ENCODE measurements at regions not wholly inside any gene's neighbourhood (a gene's known extent, or its start where the extent isn't known, plus 50 kb on each side); places are given as distances from the start of the nearest gene placed in this dataset.
"Not testable (repeated sequence)": the region's sequence is repeated elsewhere in the genome, so short reads cannot be mapped to it uniquely, and the experiment has no call there.

DNA sequence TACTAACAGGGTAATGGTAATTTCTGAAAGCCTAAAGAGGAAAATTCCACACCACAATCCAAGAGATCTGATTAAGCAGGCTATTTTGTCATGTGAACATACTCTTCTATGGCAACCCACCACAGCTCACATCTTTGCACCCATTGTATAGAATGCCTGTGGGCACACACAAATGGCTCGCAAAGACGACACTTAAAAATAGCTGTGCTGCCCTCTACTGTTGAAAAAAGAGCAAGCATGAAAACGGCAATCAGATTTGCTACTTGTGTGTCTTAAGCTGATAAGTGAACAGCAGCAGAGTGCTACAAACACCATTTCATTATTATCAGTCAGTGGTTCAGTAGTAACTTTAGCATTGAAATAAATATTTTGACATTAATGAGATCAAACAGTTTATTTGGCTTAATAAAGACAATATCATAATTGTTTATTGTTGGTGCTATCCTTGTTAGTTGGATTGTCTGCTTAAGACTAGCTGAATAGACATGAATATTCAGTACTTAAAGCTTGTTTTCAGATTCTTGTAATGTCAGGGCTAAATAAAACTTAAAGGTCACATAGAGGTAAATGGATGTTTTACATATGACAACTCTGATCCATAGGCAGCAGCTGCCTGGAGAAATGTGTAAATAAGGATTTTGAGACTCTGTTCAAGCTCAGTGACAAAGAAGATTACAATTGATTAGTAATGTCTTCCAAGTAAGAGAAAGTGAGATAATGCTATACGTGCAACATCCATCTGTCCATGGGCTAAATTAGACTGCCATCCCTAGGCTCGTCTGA is 199.1 kb downstream of the LRRN1 start:
- Histone ChIP-seq H3K23ac (ENCODE audit: low read depth, low read length) (no peak overlapping the region), H3K27me3 (ENCODE audit: control insufficient read depth, insufficient read depth, low read length) (no peaks in the 10 kb centered on the region), H4K91ac (ENCODE audit: insufficient read depth, low read depth, low read length) (no peak overlapping the region), H2BK20ac (ENCODE audit: low read depth, low read length) (no peak overlapping the region), H3K36me3 (ENCODE audit: control insufficient read depth, insufficient read depth, low read length) (no peaks in the 10 kb centered on the region), H4K20me1 (ENCODE audit: insufficient read depth, low read length) (no peaks in the 10 kb centered on the region), H4K8ac (ENCODE audit: low read depth in 2 of 2, low read length in 2 of 2) (no peak overlapping the region), H3K9me1 (ENCODE audit: insufficient read depth, low read length) (no peaks in the 10 kb centered on the region), H3K9me3 (ENCODE audit: control insufficient read depth, insufficient read depth, low read length) (peaks cover 4% of the 10 kb centered on the region; the same call in 1 of the 2 replicates), H3K27ac (ENCODE audit: insufficient read depth, low read length) (no peak overlapping the region), H3K56ac (ENCODE audit: extremely low read depth, insufficient read depth, low read length) (no peak overlapping the region), H2AK5ac (ENCODE audit: low read depth, low read length) (no peak overlapping the region), H3K4ac (ENCODE audit: low read depth, low read length) (no peak overlapping the region), H3K14ac (replicated peaks; ENCODE audit: low read depth, low read length) (no peak overlapping the region), H3K4me1 (ENCODE audit: control insufficient read depth, insufficient read depth, low read length) (no peaks in the 10 kb centered on the region), H3K79me1 (ENCODE audit: low read depth in 1 of 2, low read length in 2 of 2) (no peaks in the 10 kb centered on the region), H2BK15ac (ENCODE audit: low read depth, low read length) (no peak overlapping the region), H3K9ac (ENCODE audit: low read depth, low read length) (no peak overlapping the region), H4K5ac (ENCODE audit: low read depth, low read length) (no peak overlapping the region), H3K4me3 (ENCODE audit: insufficient read depth, low read depth, low read length) (no peak overlapping the region), H2BK120ac (ENCODE audit: low read depth, low read length) (no peak overlapping the region), H2AK9ac (replicated peaks; ENCODE audit: low read depth, low read length, poor library complexity) (no peak overlapping the region), H2AFZ (replicated peaks; ENCODE audit: low read length, poor library complexity) (no peak overlapping the region), H2BK5ac (ENCODE audit: low read depth, low read length, poor library complexity, severe bottlenecking) (no peak overlapping the region), H3K4me2 (ENCODE audit: low read depth, low read length) (no peak overlapping the region), H3K18ac (ENCODE audit: low read depth, low read length) (no peak overlapping the region)
- CTCF ChIA-PET: no interaction called here
- intact Hi-C loops (cut with micrococcal nuclease) (no loop called here), in situ Hi-C loops (cut with MboI; ENCODE audit: low sequenced_read_pairs) (no loop called here), dilution Hi-C loops (cut with HindIII; ENCODE audit: low sequenced_read_pairs, unreplicated experiment) (no loop called here)
- TF ChIP-seq CHD1 (IDR thresholded peaks at IDR 0.05; ENCODE audit: low read depth, low read length) (no peak), CEBPB (IDR thresholded peaks at IDR 0.05; ENCODE audit: low read depth, low read length) (no peak), FOS (IDR thresholded peaks at IDR 0.05; ENCODE audit: low read depth, low read length) (no peak), RAD21 (IDR thresholded peaks at IDR 0.05; ENCODE audit: low read length) (no peak)
- WGBS, 2 experiments (ENCODE audit: extremely low coverage in 2 of 2, insufficient read length in 1 of 2): no CpG with 5 or more reads among the region's 5 CpGs
- DNase-seq: no peak
- POLR2A ChIA-PET (ENCODE audit: unreplicated experiment): no interaction called here
- no peak for ATAC-seq (ENCODE audit: low read depth)
- BruUV-seq (replicated peaks): no TSS peak

GRCh38 chr3:3999340-3999739 is 200.1 kb downstream of the LRRN1 start:
- H2BK20ac ChIP-seq (ENCODE audit: low read depth, low read length); BruUV-seq (replicated peaks); H4K20me1 ChIP-seq (ENCODE audit: insufficient read depth, low read length); DNase-seq; H3K4me2 ChIP-seq (ENCODE audit: low read depth, low read length); H3K14ac ChIP-seq (replicated peaks; ENCODE audit: low read depth, low read length); H4K5ac ChIP-seq (ENCODE audit: low read depth, low read length); H2AK5ac ChIP-seq (ENCODE audit: low read depth, low read length); H2AFZ ChIP-seq (replicated peaks; ENCODE audit: low read length, poor library complexity); H3K27ac ChIP-seq (ENCODE audit: insufficient read depth, low read length); H3K4ac ChIP-seq (ENCODE audit: low read depth, low read length); H4K91ac ChIP-seq (ENCODE audit: insufficient read depth, low read depth, low read length); H3K4me3 ChIP-seq (ENCODE audit: insufficient read depth, low read depth, low read length); H3K18ac ChIP-seq (ENCODE audit: low read depth, low read length); dilution Hi-C loops (cut with HindIII; ENCODE audit: low sequenced_read_pairs, unreplicated experiment); H3K23ac ChIP-seq (ENCODE audit: low read depth, low read length); H3K79me1 ChIP-seq (ENCODE audit: low read depth in 1 of 2, low read length in 2 of 2); CTCF ChIA-PET; H2BK15ac ChIP-seq (ENCODE audit: low read depth, low read length); H4K8ac ChIP-seq (ENCODE audit: low read depth in 2 of 2, low read length in 2 of 2); ATAC-seq (ENCODE audit: low read depth); POLR2A ChIA-PET (ENCODE audit: unreplicated experiment); intact Hi-C loops (cut with micrococcal nuclease); H3K27me3 ChIP-seq (ENCODE audit: control insufficient read depth, insufficient read depth, low read length); H2AK9ac ChIP-seq (replicated peaks; ENCODE audit: low read depth, low read length, poor library complexity); H3K9me3 ChIP-seq (ENCODE audit: control insufficient read depth, insufficient read depth, low read length); H3K9me1 ChIP-seq (ENCODE audit: insufficient read depth, low read length); H2BK5ac ChIP-seq (ENCODE audit: low read depth, low read length, poor library complexity, severe bottlenecking); H3K56ac ChIP-seq (ENCODE audit: extremely low read depth, insufficient read depth, low read length); H3K36me3 ChIP-seq (ENCODE audit: control insufficient read depth, insufficient read depth, low read length); H2BK120ac ChIP-seq (ENCODE audit: low read depth, low read length); H3K9ac ChIP-seq (ENCODE audit: low read depth, low read length); in situ Hi-C loops (cut with MboI; ENCODE audit: low sequenced_read_pairs); H3K4me1 ChIP-seq (ENCODE audit: control insufficient read depth, insufficient read depth, low read length): not testable (repeated sequence)

Data from IMR-90 (cell line).